ENCODE measurements at regions not wholly inside any gene's neighbourhood (a gene's known extent, or its start where the extent isn't known, plus 50 kb on each side); places are given as distances from the start of the nearest gene placed in this dataset.

GRCh38 chr17:33935822-33936221 lies 319.3 kb upstream of the CCL2 start:
- DNase-seq (ENCODE audit: low read depth, low spot score), result no peak
- no peak overlapping the region for H3K4me3 ChIP-seq (ENCODE audit: low read depth, low read length)
- in situ Hi-C loops (cut with HindIII; ENCODE audit: low sequenced_read_pairs), result no loop called here
- TF ChIP-seq, protein P1, sequence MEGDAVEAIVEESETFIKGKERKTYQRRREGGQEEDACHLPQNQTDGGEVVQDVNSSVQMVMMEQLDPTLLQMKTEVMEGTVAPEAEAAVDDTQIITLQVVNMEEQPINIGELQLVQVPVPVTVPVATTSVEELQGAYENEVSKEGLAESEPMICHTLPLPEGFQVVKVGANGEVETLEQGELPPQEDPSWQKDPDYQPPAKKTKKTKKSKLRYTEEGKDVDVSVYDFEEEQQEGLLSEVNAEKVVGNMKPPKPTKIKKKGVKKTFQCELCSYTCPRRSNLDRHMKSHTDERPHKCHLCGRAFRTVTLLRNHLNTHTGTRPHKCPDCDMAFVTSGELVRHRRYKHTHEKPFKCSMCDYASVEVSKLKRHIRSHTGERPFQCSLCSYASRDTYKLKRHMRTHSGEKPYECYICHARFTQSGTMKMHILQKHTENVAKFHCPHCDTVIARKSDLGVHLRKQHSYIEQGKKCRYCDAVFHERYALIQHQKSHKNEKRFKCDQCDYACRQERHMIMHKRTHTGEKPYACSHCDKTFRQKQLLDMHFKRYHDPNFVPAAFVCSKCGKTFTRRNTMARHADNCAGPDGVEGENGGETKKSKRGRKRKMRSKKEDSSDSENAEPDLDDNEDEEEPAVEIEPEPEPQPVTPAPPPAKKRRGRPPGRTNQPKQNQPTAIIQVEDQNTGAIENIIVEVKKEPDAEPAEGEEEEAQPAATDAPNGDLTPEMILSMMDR (IDR thresholded peaks at IDR 0.05; ENCODE audit: low read depth, low read length), result no peak

- in situ Hi-C loops (cut with HindIII; ENCODE audit: low sequenced_read_pairs), result no loop called here
- no peak for DNase-seq (ENCODE audit: low read depth, low spot score)
- no peak overlapping the region for H3K4me3 ChIP-seq (ENCODE audit: low read depth, low read length)
- TF ChIP-seq, protein P1 (IDR thresholded peaks at IDR 0.05; ENCODE audit: low read depth, low read length), result no peak
These were observed 318.3 kb upstream of the CCL2 start for GRCh38 chr17:33936764-33937163.

DNA sequence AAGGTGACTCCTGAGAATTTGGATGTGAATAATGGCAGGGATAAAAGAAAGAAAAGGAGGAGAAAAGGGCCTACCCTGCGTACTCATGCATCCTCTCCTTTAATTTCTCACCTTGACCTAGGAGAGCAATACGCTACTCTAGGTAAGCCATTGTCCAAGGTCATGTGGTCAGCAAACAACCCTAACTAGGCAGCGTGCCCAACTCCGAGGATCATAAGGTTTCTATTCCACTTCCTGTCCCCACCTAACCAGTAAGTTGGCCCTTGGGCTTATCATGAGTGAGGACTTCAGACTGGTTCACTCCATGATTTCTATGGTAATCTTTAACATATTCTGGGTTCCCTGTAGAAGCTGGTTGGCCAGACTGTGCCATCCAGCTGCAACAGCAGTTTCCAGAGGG lies 315.1 kb upstream of the CCL2 start:
- TF ChIP-seq, protein P1 (IDR thresholded peaks at IDR 0.05; ENCODE audit: low read depth, low read length), result no peak
- H3K4me3 ChIP-seq (ENCODE audit: low read depth, low read length), result no peak overlapping the region
- in situ Hi-C loops (cut with HindIII; ENCODE audit: low sequenced_read_pairs), result no loop called here
- DNase-seq (ENCODE audit: low read depth, low spot score), result no peak

DNA sequence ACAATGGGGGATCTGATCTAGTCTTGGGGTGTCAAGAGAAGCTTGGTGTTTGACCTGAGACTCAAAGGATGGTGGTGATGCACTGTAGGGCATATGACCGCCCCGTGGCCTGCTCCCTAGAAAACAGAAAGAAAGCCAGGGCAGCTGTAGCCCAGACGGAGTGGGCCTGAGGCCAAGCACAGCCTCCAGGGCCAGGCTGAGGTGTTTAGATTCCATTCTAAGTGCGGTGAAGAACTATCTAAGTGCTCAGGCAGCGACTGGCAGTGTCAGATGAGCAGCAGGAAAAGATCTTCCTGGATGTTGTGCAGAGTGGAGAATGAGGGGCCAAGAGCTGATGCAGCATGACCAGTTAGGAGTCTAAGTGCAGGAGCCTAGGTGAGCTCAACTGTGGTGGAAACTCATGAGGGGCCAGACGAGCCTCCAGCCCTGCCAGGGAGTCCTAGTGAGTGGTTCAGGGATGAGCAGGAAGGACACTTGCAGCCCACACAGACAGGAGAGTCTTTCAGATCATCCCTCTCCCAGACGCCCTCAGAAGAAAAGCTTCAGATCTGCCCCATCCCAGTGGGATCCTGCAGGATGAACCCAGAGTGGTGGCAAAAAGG lies 314.2 kb upstream of the CCL2 start:
- no peak for DNase-seq (ENCODE audit: low read depth, low spot score)
- in situ Hi-C loops (cut with HindIII; ENCODE audit: low sequenced_read_pairs), result no loop called here

GRCh38 chr17:33941744-33942143 lies 313.3 kb upstream of the CCL2 start:
- H3K4me3 ChIP-seq (ENCODE audit: low read depth, low read length), result no peak overlapping the region
- TF ChIP-seq, protein P1 (IDR thresholded peaks at IDR 0.05; ENCODE audit: low read depth, low read length), result no peak
- DNase-seq (ENCODE audit: low read depth, low spot score), result no peak
- in situ Hi-C loops (cut with HindIII; ENCODE audit: low sequenced_read_pairs), result no loop called here

More for the DNA sequence above, 314.2 kb upstream of the CCL2 start:
- H3K4me3 ChIP-seq (ENCODE audit: low read depth, low read length), result no peak overlapping the region
- TF ChIP-seq, protein P1 (IDR thresholded peaks at IDR 0.05; ENCODE audit: low read depth, low read length), result no peak

GRCh38 chr17:33942414-33942813 lies 312.7 kb upstream of the CCL2 start:
- no peak overlapping the region for H3K4me3 ChIP-seq (ENCODE audit: low read depth, low read length)
- TF ChIP-seq, protein P1 (IDR thresholded peaks at IDR 0.05; ENCODE audit: low read depth, low read length), result no peak
- no peak for DNase-seq (ENCODE audit: low read depth, low spot score)
- in situ Hi-C loops (cut with HindIII; ENCODE audit: low sequenced_read_pairs), result no loop called here
